Upper lobe of left lung (tissue), 6 donors: ENCODE measurements at regions not wholly inside any gene's neighbourhood (a gene's known extent, or its start where the extent isn't known, plus 50 kb on each side); places are given as distances from the start of the nearest gene placed in this dataset.

ENCODE experiments used
- ATAC-seq, 2 donors: fragments of 200-7000 bp; cut with Tn5 transposase; one replicate each; pipeline ENCODE4 v1.9.1; 2022; ENCODE audit warnings: mild to moderate bottlenecking in 2 of 2, moderate library complexity in 2 of 2; ENCODE audit not compliant: low FRiP score in 2 of 2
- DNase-seq, 2 donors: peaks; one replicate each; pipeline ENCODE4 v3.0.0-alpha.2; 2019 to 2020
- H3K27ac ChIP-seq, 4 donors: fragments of 200-600 bp; sonication (generic); one replicate each; pipeline ENCODE4 v1.5.1; 2016 to 2019
- H3K27me3 ChIP-seq, 4 donors: fragments of 200-600 bp; sonication (generic); one replicate each; pipeline ENCODE4 v1.5.1; 2017 to 2019
- H3K36me3 ChIP-seq, 4 donors: fragments of 200-600 bp; sonication (generic); one replicate each; pipeline ENCODE4 v1.5.1; 2016 to 2019
- H3K4me1 ChIP-seq, 4 donors: fragments of 200-600 bp; sonication (generic); one replicate each; pipeline ENCODE4 v1.5.1; 2018 to 2019
- H3K4me3 ChIP-seq, 4 donors: fragments of 200-600 bp; sonication (generic); one replicate each; pipeline ENCODE4 v1.5.1; 2017 to 2019; ENCODE audit warnings: mild to moderate bottlenecking in 2 of 4, moderate library complexity in 1 of 4
- H3K9me3 ChIP-seq, 4 donors: fragments of 200-600 bp; sonication (generic); one replicate each; pipeline ENCODE4 v1.5.1; 2018 to 2019
- EP300 ChIP-seq, 4 donors: sonication (generic); formaldehyde crosslinking; IDR thresholded peaks; one replicate each; pipeline ENCODE4 v1.5.1; 2017; ENCODE audit warnings: antibody characterized with exemption in 4 of 4, control low read depth in 2 of 4
- POLR2A ChIP-seq, 4 donors: fragments of 450-650 bp; IDR thresholded peaks; one replicate each; pipeline ENCODE4 v1.5.1; 2016 to 2017; ENCODE audit warnings: antibody characterized with exemption in 4 of 4, mild to moderate bottlenecking in 2 of 4
- POLR2AphosphoS5 ChIP-seq, 2 donors: sonication (generic); formaldehyde crosslinking; IDR thresholded peaks; one replicate each; pipeline ENCODE4 v1.5.1; 2017; ENCODE audit warnings: antibody characterized with exemption in 2 of 2
- small RNA-seq, 4 donors: library from RNA; depleted of rRNA; stranded (forward); fragments of <200 nt; gene quantifications; one replicate each; pipeline ENCODE3, GENCODE V24; 2016
- TF ChIP-seq, protein P1 (sequence below), 6 experiments: fragments of 450-650 bp in 4 of 6; fragments of 200-600 bp in 2 of 6; sonication (generic) in 2 of 6; IDR thresholded peaks; one replicate each; pipeline ENCODE4 v1.5.1; 2016 to 2019; ENCODE audit warnings: antibody characterized with exemption in 6 of 6
- donor health status: DM: no; HTN: no; CAD: no; lungs with moderate emphysema.
- donor health status: DM: no; HTN: yes; CAD: no; lungs with severe emphysema.

DNA sequence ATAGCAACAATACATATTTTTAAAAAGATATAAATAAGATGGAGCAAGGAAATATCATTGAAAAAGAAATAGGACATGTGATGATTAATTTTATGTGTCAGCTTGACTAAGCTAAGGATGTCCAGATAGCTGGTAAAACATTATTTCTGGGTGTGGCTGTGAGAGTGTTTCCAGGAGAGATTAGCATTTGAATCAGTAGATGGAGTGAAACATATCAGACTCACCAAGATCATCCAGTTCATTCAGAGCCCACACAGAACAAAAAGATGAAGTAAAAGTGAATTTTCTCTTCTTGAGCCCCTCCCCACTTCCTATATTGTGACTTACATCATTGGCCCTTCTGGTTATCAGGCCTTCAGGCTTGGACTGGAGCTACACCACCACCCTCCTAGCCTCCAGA lies 61.6 kb upstream of the TUSC7 start:
- TF ChIP-seq, protein P1, sequence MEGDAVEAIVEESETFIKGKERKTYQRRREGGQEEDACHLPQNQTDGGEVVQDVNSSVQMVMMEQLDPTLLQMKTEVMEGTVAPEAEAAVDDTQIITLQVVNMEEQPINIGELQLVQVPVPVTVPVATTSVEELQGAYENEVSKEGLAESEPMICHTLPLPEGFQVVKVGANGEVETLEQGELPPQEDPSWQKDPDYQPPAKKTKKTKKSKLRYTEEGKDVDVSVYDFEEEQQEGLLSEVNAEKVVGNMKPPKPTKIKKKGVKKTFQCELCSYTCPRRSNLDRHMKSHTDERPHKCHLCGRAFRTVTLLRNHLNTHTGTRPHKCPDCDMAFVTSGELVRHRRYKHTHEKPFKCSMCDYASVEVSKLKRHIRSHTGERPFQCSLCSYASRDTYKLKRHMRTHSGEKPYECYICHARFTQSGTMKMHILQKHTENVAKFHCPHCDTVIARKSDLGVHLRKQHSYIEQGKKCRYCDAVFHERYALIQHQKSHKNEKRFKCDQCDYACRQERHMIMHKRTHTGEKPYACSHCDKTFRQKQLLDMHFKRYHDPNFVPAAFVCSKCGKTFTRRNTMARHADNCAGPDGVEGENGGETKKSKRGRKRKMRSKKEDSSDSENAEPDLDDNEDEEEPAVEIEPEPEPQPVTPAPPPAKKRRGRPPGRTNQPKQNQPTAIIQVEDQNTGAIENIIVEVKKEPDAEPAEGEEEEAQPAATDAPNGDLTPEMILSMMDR (IDR thresholded peaks at IDR 0.05) = no peak
- TF ChIP-seq EP300 (IDR thresholded peaks at IDR 0.05) (no peak), POLR2A (IDR thresholded peaks at IDR 0.05) (no peak), POLR2AphosphoS5 (IDR thresholded peaks at IDR 0.05) (no peak)
- Histone ChIP-seq H3K9me3 (no peaks in the 10 kb centered on the region), H3K4me3 (no peak overlapping the region), H3K27me3 (no peaks in the 10 kb centered on the region), H3K36me3 (no peaks in the 10 kb centered on the region), H3K27ac (no peak overlapping the region), H3K4me1 (no peaks in the 10 kb centered on the region)
- no peak for ATAC-seq
- DNase-seq = no peak

Small RNA genes lying in the stretch of these regions (small RNA-seq; reads per million reads assigned to genes)
- gene RN7SL582P = 0 reads per million in 4 donors
